OCI-LY1 (cell line): ENCODE measurements at regions not wholly inside any gene's neighbourhood (a gene's known extent, or its start where the extent isn't known, plus 50 kb on each side); places are given as distances from the start of the nearest gene placed in this dataset.

Source experiments
- EZH2 ChIP-seq: fragments of 200-600 bp; sonication (generic), shearing (Covaris generic); IDR thresholded peaks from 2 replicates; pipeline ENCODE4 v1.8.0; 2017; ENCODE audit warnings: borderline replicate concordance, mixed run types, mild to moderate bottlenecking, antibody characterized with exemption, low read length, moderate library complexity, mixed read lengths
- TF ChIP-seq, protein P1 (sequence below): fragments of 200-600 bp; sonication (generic), shearing (Covaris generic); IDR thresholded peaks from 2 replicates; pipeline ENCODE4 v1.5.1; 2017; ENCODE audit warnings: mild to moderate bottlenecking, antibody characterized with exemption, low read length, moderate library complexity, mixed read lengths

GRCh38 chr6:165999279-165999678, 168.4 kb downstream of the TBXT start:
- TF ChIP-seq, protein P1, sequence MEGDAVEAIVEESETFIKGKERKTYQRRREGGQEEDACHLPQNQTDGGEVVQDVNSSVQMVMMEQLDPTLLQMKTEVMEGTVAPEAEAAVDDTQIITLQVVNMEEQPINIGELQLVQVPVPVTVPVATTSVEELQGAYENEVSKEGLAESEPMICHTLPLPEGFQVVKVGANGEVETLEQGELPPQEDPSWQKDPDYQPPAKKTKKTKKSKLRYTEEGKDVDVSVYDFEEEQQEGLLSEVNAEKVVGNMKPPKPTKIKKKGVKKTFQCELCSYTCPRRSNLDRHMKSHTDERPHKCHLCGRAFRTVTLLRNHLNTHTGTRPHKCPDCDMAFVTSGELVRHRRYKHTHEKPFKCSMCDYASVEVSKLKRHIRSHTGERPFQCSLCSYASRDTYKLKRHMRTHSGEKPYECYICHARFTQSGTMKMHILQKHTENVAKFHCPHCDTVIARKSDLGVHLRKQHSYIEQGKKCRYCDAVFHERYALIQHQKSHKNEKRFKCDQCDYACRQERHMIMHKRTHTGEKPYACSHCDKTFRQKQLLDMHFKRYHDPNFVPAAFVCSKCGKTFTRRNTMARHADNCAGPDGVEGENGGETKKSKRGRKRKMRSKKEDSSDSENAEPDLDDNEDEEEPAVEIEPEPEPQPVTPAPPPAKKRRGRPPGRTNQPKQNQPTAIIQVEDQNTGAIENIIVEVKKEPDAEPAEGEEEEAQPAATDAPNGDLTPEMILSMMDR, result no peak
- TF ChIP-seq EZH2, result no peak
